Esophagus squamous epithelium (tissue), 4 donors: ENCODE measurements at regions not wholly inside any gene's neighbourhood (a gene's known extent, or its start where the extent isn't known, plus 50 kb on each side); places are given as distances from the start of the nearest gene placed in this dataset.

Experiments
- CTCF ChIP-seq, 6 experiments: fragments of 450-650 bp in 4 of 6; fragments of 200-600 bp in 2 of 6; sonication (generic) in 2 of 6; IDR thresholded peaks; one replicate each; pipeline ENCODE4 v1.5.1; 2016 to 2019; ENCODE audit warnings: antibody characterized with exemption in 6 of 6, mild to moderate bottlenecking in 4 of 6, moderate library complexity in 4 of 6
- POLR2A ChIP-seq, 4 donors: fragments of 450-650 bp; IDR thresholded peaks; one replicate each; pipeline ENCODE4 v1.6.1; 2017; ENCODE audit warnings: antibody characterized with exemption in 4 of 4, mild to moderate bottlenecking in 4 of 4, moderate library complexity in 3 of 4

- TF ChIP-seq CTCF (IDR thresholded peaks at IDR 0.05) (no peak), POLR2A (IDR thresholded peaks at IDR 0.05) (no peak)
Observed at GRCh38 chr20:4300401-4300800, 51.3 kb upstream of the ADRA1D start.
